Heart right ventricle (tissue), 16 donors: ENCODE measurements at regions not wholly inside any gene's neighbourhood (a gene's known extent, or its start where the extent isn't known, plus 50 kb on each side); places are given as distances from the start of the nearest gene placed in this dataset.
"Not testable (repeated sequence)": the region's sequence is repeated elsewhere in the genome, so short reads cannot be mapped to it uniquely, and the experiment has no call there.

Experiments
- ATAC-seq, 8 donors: fragments of 200-7000 bp; cut with Tn5 transposase; one replicate each; pipeline ENCODE4 v1.9.1; 2020; ENCODE audit warnings: mild to moderate bottlenecking in 8 of 8, moderate library complexity in 8 of 8, moderate number of reproducible peaks in 1 of 8
- DNase-seq, 2 donors: peaks; one replicate each; pipeline ENCODE4 v3.0.0-alpha.2; 2020
- H3K27ac ChIP-seq, 10 donors: fragments of 200-600 bp; sonication (generic) in 2 of 10; one replicate each; pipeline versions ENCODE4 v1.5.0 to v1.8.0; 2020 to 2022; ENCODE audit warnings: mild to moderate bottlenecking in 3 of 10
- H3K27me3 ChIP-seq, 7 donors: fragments of 200-600 bp; one replicate each; pipeline ENCODE4 v1.8.0; 2021 to 2022; ENCODE audit warnings: mild to moderate bottlenecking in 2 of 7
- H3K36me3 ChIP-seq, 9 donors: fragments of 200-600 bp; sonication (generic) in 1 of 9; one replicate each; pipeline versions ENCODE4 v1.5.0 to v1.8.0; 2020 to 2022; ENCODE audit warnings: mild to moderate bottlenecking in 2 of 9
- H3K4me1 ChIP-seq, 9 donors: fragments of 200-600 bp; sonication (generic) in 1 of 9; one replicate each; pipeline versions ENCODE4 v1.5.0 to v1.8.0; 2020 to 2022; ENCODE audit warnings: mild to moderate bottlenecking in 4 of 9
- H3K4me3 ChIP-seq, 10 donors: fragments of 200-600 bp; sonication (generic) in 2 of 10; one replicate each; pipeline versions ENCODE4 v1.5.0 to v1.8.0; 2020 to 2022; ENCODE audit warnings: mild to moderate bottlenecking in 7 of 10, moderate library complexity in 2 of 10
- H3K9me3 ChIP-seq, 11 donors: fragments of 200-600 bp in 10 of 11; sonication (generic) in 2 of 11; one replicate each; pipeline versions ENCODE4 v1.5.0 to v1.8.0; 2013 to 2022; ENCODE audit warnings: mild to moderate bottlenecking in 2 of 11, control low read depth in 1 of 11, moderate library complexity in 1 of 11
- WGBS, 2 donors: extraction: QIAGEN DNeasy Blood & Tissue Kit; methylation state at CpG; one replicate each; pipeline ENCODE4 v1.1.7; 2013; ENCODE audit warnings: inconsistent platforms in 1 of 2; 5-methylcytosine and 5-hydroxymethylcytosine counted together
- intact Hi-C, 10 donors: fragments of 100-400 bp; cut with DNase I; formaldehyde crosslinking; loops; one replicate each; pipeline versions ENCODE4 v1.11.1 to v1.14.2; 2022
- TF ChIP-seq, protein P1 (sequence below), 9 donors: fragments of 200-600 bp; sonication (generic) in 2 of 9; IDR thresholded peaks; one replicate each; pipeline versions ENCODE4 v1.5.0 to v1.8.0; 2021 to 2022; ENCODE audit warnings: antibody characterized with exemption in 9 of 9, mild to moderate bottlenecking in 5 of 9, moderate library complexity in 1 of 9
- donor health status: Arrhythmogenic right ventricular cardiomyopathy.
- donor health status: ischemic (EF 13 %, LVEDD 7.1; RV severe dilation, severe dysfunction).
- donor health status: healthy with polysubstance abuse.
- donor health status: DM: no; HTN: yes; CAD: no.
- donor health status: DM: no; HTN: no; CAD: no.
- donor health status: ischemic (EF 25% LVEDD 6.9; RV normal size, moderate dysfunction).
- donor health status: ischemic (EF 25% LVEDD 5.7; RV mildly dilated, moderate dysfunction).
- donor health status: healthy.
- donor health status: DM: yes; HTN: yes; CAD: no.
- donor health status: Ischemic cardiomyopathy.
- donor health status: ischemic (EF 35%, LVEDD 5.7; RV mildly dilated, moderate dysfunction).
- donor health status: nonischemic (EF 11% LVEDD 7.7; RV severe dilation, severe dysfunction).
- donor health status: DM: yes; HTN: yes; CAD: no.
- donor health status: PGD.
- donor health status: ischemic (EF 29% LVEDD 5.4; RV normal size, mild dysfunction).
- donor health status: nonischemic (EF 23%, LVEDD 6.1; RV moderate dilation, normal function).

DNA sequence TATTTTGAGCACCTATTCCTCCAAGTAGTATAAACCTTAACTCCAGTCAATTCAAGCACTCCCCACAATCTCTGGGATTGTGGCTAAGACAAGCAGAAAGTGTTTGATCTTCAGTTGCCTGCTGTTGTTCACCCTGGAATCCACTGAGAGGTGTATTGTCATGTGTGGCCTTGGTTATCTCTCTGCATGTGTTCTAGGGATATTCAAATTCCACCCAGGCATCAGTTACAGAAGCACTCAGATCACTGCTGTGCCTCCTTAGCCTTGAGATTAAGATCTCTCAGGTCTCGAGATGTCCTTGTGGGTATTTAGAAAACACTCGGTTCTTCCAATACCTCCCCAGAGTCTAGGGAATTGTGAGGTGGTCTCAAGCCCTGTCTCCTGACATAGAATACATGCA is 213.3 kb downstream of the SMARCA1 start:
- ATAC-seq (no peak), DNase-seq (no peak)
- Histone ChIP-seq H3K4me1 (no peaks in the 10 kb centered on the region), H3K4me3 (no peak overlapping the region), H3K27ac (no peak overlapping the region), H3K9me3 (peaks cover 0 to 3% (median 0%) of the 10 kb centered on the region in 11 donors), H3K27me3 (no peaks in the 10 kb centered on the region), H3K36me3 (no peaks in the 10 kb centered on the region)
- TF ChIP-seq, protein P1, sequence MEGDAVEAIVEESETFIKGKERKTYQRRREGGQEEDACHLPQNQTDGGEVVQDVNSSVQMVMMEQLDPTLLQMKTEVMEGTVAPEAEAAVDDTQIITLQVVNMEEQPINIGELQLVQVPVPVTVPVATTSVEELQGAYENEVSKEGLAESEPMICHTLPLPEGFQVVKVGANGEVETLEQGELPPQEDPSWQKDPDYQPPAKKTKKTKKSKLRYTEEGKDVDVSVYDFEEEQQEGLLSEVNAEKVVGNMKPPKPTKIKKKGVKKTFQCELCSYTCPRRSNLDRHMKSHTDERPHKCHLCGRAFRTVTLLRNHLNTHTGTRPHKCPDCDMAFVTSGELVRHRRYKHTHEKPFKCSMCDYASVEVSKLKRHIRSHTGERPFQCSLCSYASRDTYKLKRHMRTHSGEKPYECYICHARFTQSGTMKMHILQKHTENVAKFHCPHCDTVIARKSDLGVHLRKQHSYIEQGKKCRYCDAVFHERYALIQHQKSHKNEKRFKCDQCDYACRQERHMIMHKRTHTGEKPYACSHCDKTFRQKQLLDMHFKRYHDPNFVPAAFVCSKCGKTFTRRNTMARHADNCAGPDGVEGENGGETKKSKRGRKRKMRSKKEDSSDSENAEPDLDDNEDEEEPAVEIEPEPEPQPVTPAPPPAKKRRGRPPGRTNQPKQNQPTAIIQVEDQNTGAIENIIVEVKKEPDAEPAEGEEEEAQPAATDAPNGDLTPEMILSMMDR (IDR thresholded peaks at IDR 0.05), result no peak
- 63 to 66% methylated on average over 2 of the region's 2 CpGs for WGBS, 2 donors
- intact Hi-C loops, result no loop called here

- DNase-seq, result no peak
- WGBS, 2 donors, result 66 to 74% methylated on average over 4 of the region's 4 CpGs
- Histone ChIP-seq H3K27me3 (no peaks in the 10 kb centered on the region), H3K9me3 (peaks cover 0 to 11% (median 0%) of the 10 kb centered on the region in 11 donors), H3K36me3 (no peaks in the 10 kb centered on the region), H3K4me1 (no peaks in the 10 kb centered on the region), H3K4me3 (no peak overlapping the region), H3K27ac (no peak overlapping the region)
- TF ChIP-seq, protein P1 (IDR thresholded peaks at IDR 0.05), result no peak
- intact Hi-C loops, result no loop called here
- ATAC-seq, result no peak
These were observed 260.4 kb downstream of the SMARCA1 start for GRCh38 chrX:129262912-129263311.

DNA sequence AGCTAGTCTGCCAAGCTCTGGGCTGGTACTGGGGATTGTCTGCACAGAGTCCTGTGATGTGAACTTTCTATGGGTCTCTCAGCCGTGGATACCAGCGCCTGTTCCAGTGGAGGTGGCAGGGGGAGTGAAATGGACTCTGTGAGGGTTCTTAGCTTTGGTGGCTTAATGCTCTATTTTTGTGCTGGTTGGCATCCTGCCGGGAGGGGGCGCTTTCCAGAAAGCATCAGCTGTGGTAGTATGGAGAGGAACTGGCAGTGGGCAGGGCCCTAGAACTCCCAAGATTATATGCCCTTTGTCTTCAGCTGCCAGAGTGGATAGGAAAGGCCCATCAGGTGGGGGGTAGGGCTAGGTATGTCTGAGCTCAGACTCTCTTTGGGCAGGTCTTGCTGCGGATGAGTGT is 267.8 kb downstream of the SMARCA1 start:
- H3K27me3 ChIP-seq, H3K36me3 ChIP-seq, intact Hi-C loops, DNase-seq, H3K9me3 ChIP-seq, H3K4me1 ChIP-seq, H3K4me3 ChIP-seq, H3K27ac ChIP-seq, ATAC-seq: not testable (repeated sequence)
- 85 to 92% methylated on average over 4 to 5 of the region's 5 CpGs for WGBS, 2 donors

- intact Hi-C loops, result no loop called here
- no peak overlapping the region for H3K27ac ChIP-seq
- WGBS, 2 donors, result 46 to 79% methylated on average over 3 of the region's 3 CpGs
These were observed 273.7 kb downstream of the SMARCA1 start for GRCh38 chrX:129249563-129249962.

GRCh38 chrX:129247642-129248041 is 275.6 kb downstream of the SMARCA1 start:
- H3K9me3 ChIP-seq, result peaks cover 0 to 6% (median 0%) of the 10 kb centered on the region in 11 donors
- peak in 1 of 8 donors; percentile 62 for ATAC-seq
- no peak overlapping the region for H3K4me3 ChIP-seq
- H3K27me3 ChIP-seq, result no peaks in the 10 kb centered on the region
- TF ChIP-seq, protein P1 (IDR thresholded peaks at IDR 0.05), result no peak
- WGBS, 2 donors, result 14 to 17% methylated on average over 3 of the region's 3 CpGs
- DNase-seq, result no peak
- no peak overlapping the region for H3K27ac ChIP-seq
- no peaks in the 10 kb centered on the region for H3K36me3 ChIP-seq
- intact Hi-C loops, result no loop called here
- H3K4me1 ChIP-seq, result no peaks in the 10 kb centered on the region

More at GRCh38 chrX:129249563-129249962, 273.7 kb downstream of the SMARCA1 start:
- no peaks in the 10 kb centered on the region for H3K4me1 ChIP-seq
- ATAC-seq (no peak), DNase-seq (no peak)
- peaks cover 0 to 6% (median 0%) of the 10 kb centered on the region in 11 donors for H3K9me3 ChIP-seq
- TF ChIP-seq, protein P1 (IDR thresholded peaks at IDR 0.05), result no peak
- no peaks in the 10 kb centered on the region for H3K36me3 ChIP-seq
- no peak overlapping the region for H3K4me3 ChIP-seq
- H3K27me3 ChIP-seq, result no peaks in the 10 kb centered on the region
